GM19397 (cell line): ENCODE measurements at regions not wholly inside any gene's neighbourhood (a gene's known extent, or its start where the extent isn't known, plus 50 kb on each side); places are given as distances from the start of the nearest gene placed in this dataset.

Source experiments
- ATAC-seq: cut with Tn5 transposase; IDR thresholded peaks from one replicate; pipeline ENCODE4 v1.9.1; 2021; ENCODE audit warnings: mild to moderate bottlenecking, moderate library complexity; ENCODE audit not compliant: unreplicated experiment

- no peak for ATAC-seq
Observed at GRCh38 chr9:109830545-109830944, 50.5 kb downstream of the PALM2AKAP2 start.

- no peak for ATAC-seq
Observed at GRCh38 chr9:109831998-109832658, 52.1 kb downstream of the PALM2AKAP2 start.

DNA sequence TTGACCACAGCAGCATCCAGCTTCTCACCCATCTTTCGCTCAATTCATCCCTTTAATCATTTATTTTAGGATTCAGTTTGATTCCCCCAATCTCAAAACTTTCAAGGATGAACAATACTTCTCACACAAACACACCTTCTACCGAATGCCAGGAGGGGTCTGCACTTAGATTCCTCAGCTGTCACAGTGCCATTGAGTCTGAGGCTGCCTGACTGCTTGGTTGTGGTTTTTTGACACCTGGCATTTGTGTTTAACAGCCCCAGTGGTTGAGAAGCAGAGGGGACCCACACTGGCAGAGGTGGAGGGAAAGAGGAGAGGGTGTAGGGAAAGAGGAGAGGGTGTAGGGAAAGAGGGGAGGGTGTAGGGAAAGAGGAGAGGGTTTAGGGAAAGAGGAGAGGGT is 54.9 kb downstream of the PALM2AKAP2 start:
- no peak for ATAC-seq

DNA sequence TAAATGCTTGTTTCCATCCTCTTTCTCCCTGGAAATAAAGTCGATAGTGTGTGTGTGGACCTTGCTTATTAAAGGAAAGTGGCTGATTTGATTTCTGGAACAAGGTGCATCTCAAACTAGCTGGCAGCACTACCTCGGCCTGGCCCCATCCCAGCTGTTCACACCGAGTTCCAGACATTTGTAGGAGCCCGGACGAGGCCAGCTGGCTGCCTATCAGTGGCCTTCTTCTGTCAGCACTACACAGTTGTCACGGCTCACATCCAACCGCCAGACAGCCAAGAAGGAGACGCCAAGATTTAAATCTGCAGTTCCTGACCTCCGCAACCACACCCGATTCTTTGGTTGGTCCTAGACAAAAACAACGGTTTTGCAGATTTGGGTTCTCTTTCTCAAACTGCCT is 63.6 kb downstream of the PALM2AKAP2 start:
- ATAC-seq: no peak

DNA sequence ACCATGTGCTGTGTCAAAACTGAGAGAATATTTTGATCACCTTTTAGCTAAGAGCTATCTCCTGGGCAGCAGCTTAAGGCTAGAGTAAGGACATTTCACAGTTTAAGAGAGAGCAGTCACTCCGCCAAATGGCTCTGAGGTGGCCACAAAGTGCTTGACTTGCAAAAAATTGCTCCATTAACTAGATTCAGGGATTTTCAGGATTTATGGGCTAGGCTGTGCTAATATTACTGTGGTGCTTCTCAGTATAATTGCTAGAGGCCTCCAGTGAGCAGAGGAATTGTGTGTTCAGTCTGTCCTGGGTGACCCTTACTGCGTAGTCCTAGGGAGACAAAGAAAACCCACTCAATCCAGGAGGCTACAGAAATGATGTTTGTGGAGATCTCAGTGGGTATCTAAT is 65.2 kb downstream of the PALM2AKAP2 start:
- ATAC-seq: no peak

DNA sequence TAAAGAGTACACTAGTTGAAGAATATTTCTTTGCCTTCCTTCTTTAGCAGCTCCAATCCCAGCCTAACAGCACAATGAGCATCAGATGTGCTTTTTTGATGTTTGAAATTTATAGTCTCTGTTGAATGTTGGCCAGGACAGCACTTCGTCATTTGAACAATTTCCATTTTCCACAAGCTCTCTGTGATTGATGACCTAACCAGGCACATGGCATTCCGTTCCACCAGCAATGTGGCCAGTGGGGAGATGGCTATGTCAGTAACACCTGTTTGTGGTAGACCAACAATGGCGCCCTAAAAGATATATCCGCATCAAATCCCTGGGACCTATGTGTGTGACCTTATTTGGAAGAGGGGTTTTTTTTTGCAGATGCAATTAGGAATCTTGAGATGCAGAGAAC is 66.8 kb downstream of the PALM2AKAP2 start:
- no peak for ATAC-seq

GRCh38 chr9:109852556-109852955 is 72.6 kb downstream of the PALM2AKAP2 start:
- no peak for ATAC-seq

DNA sequence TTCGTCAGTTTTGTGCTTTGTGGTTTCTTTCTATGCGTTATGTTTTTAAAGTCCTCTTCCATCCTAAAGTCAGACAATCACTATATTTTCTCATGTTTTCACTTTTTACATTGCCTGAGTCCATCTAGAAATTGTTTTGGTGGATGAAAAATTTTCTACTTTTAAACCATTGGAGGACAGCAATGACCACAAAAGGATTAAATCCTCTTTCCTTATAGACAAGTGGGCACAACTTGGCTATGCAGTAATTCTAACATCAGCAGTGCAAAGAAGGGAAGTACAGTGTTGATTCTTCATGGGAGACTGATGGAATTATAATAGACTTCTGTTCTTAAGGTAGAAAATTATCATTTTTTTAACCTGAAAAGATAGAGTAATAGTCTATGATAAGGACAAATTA is 75.5 kb downstream of the PALM2AKAP2 start:
- ATAC-seq: no peak

DNA sequence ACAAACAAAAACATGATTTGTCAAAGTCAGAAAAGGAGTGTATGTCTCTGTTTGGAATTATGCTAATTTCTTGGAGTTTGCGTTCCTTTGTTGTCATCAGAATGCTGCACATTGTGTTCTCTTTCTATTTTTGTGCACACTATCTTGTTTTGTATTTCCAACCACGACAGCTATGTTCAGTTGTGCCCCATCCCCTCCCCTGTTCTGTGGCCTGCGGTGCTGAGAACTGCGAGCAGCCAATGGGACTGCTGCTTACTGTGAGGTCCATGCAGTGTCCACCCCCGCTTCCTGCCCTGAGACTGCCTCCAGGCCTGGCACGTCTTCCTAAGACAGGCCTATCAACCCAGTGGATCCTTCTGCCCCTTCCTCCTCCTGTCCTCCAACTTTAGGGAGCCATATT is 76.8 kb downstream of the PALM2AKAP2 start:
- no peak for ATAC-seq

GRCh38 chr9:109857336-109857735 is 77.3 kb downstream of the PALM2AKAP2 start:
- no peak for ATAC-seq

DNA sequence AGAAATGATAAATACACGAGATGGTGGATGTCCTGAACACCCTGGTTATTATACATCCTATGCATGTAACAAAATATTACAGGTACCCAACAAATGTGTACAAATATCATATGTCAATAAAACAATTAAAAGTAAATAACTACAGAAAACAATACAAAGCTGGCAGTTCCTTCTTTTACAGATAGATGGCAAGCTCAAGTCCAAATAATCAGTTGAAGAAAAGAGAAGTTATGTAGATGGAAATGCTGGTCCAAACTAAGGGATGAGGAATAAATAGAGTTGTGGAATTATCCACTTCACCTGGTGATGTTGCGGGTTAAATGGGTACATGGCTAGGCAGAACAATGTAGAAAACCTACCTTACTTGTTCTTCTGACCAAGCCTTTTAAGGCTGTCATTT is 79.4 kb downstream of the PALM2AKAP2 start:
- ATAC-seq: no peak

- ATAC-seq: no peak
Observed at GRCh38 chr9:109860521-109860920, 80.5 kb downstream of the PALM2AKAP2 start.

DNA sequence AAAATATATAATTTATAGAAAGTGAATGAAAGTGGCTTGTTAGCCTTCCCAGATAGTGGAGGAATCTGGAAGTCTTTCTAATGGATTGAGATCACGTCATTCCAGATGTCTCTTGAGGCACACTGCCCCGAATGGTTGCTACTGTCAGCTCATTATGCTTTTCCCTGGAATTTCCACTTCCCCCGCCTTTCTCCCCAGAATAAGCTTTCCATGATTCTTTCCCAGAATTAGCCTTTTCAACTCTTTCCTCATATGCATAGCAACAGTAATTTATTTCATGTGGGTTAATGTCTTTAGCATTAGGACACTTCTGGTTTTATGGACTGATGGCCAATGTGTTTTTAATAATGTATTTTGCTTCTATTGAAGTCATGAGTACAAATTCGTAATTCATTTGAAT is 81.5 kb downstream of the PALM2AKAP2 start:
- ATAC-seq: no peak

GRCh38 chr9:109861918-109862317 is 81.9 kb downstream of the PALM2AKAP2 start:
- no peak for ATAC-seq

DNA sequence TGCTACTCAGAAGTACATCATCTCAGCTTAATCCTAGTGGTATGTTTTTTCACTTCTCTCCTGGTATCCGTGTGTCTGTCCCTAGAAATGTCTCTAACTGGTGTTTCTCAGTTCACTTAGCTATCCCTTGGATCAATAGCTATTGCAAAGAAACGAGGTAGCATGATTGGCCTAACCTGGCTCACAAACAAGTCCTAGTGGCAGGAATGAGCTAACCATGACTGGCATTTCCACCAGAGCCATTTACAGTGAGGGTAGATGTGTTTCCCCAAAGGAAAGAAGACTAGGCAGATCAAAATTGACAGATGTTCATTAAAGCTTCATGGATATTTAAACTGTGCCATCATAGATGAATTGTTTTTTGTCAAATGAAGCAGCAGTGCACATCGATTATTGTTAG is 82.5 kb downstream of the PALM2AKAP2 start:
- ATAC-seq: no peak

DNA sequence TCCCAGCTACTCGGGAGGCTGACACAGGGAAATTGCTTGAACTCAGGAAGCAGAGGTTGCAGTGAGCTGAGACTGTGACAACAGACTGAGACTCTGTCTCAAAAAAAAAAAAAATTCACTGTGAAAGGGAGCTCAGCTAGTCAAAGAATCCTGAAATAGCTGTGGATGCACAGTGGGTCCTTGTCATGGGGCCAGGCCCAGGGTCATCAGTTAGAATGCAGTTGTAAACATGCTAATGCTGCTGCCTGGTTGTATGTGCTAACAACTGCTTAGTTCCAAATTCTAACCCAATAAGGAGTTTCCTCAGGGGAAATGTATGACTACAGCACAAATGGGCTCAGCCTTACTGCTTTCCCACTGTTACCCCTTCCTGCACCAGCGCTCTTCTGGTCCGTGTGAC is 84.0 kb downstream of the PALM2AKAP2 start:
- no peak for ATAC-seq

DNA sequence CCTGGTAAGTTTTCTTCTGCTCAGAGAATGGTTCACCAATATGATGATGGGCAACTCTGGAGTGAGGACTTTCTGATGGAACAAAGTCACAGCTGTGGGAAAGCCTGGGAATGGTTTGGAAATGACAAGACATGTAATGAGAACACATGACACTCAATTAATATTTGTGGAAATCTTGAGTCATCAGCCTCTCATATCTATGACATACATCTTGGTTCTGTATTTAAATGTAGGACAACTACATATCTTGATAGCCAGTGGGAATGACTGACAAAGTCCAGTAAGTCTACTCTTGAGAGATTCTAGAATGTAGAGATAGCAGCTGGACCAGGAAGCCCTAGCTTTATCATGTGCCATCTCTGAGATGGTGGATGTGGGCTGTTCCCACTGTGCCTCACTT is 85.5 kb downstream of the PALM2AKAP2 start:
- no peak for ATAC-seq

GRCh38 chr9:109868207-109868606 is 88.2 kb downstream of the PALM2AKAP2 start:
- ATAC-seq: no peak

DNA sequence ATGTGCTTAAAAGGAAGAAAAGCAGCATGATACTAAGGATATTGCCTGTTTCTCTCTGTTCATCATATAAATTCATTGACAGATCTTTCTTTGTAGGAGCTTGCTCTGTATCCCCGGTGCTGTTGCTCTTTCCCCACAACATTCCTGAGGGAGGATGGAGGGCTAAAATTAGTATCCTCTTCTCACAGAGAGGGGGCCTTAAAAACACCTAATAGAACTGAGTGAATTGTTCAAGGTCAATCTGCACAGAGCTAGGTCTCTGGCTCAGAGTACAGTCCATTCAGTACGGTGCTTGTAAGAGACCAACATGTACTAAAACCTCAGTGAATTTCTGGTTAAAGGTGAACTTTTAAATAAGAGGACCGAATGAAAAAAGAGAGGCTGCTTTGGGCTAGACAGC is 88.7 kb downstream of the PALM2AKAP2 start:
- no peak for ATAC-seq

DNA sequence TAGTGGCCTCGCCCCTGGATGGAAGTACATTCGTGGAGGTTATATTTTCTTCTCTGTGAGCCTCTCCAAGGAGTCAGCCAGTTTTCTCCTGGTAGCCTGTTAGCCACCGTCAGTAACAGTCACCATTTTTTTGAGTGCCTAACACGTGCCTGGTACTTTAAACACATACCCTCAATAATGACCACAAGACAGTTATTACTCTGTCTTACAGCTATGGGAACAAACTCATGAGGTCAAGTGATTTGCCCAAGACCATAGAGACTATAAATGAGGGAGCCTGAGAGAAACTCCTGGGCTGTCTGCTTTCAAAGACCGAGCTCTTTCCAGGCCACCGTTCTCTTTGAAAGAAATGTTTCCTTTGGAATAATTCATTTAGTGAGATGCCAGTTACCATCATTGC is 90.4 kb downstream of the PALM2AKAP2 start:
- no peak for ATAC-seq

- ATAC-seq: no peak
Observed at GRCh38 chr9:109872901-109873300, 92.9 kb downstream of the PALM2AKAP2 start.

DNA sequence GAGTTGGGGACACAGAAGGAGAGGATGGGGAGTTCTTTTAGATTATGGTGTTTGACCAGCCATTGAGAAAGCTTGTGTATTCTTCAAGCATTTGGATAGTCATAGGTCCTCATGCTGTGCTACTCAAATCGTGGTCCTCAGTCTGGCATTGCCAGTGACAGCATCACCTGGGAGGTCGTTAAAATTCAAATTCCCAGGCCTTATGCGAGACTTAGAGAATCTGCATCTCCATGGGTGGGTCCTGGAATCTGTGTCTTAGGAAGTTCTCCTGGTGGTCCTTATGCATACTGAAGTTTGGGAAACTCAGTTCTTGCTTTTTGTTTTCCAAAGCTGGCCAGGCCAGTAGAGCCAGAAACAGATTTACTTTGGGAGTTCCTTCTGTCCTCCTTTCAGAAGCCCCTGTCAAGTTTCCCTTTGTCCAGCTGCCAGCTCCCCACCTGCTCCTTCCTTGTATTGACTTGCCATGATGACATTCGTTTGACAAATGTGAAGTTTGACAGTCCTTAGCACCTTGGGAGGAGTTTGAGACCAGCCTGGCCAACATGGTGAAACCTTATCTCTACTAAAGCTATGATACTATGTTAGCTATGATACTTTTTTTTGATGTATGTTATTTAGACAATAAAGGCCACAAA is 95.6 kb downstream of the PALM2AKAP2 start:
- ATAC-seq: no peak
